Body of pancreas (tissue), 4 donors: ENCODE measurements at regions not wholly inside any gene's neighbourhood (a gene's known extent, or its start where the extent isn't known, plus 50 kb on each side); places are given as distances from the start of the nearest gene placed in this dataset.

Source experiments
- POLR2A ChIP-seq, 3 donors: fragments of 450-650 bp; IDR thresholded peaks; one replicate each; pipeline ENCODE4 v1.6.1; 2016; ENCODE audit warnings: antibody characterized with exemption in 3 of 3, mild to moderate bottlenecking in 2 of 3
- TF ChIP-seq, protein P1 (sequence below), 7 experiments: fragments of 450-650 bp in 4 of 7; fragments of 200-600 bp in 3 of 7; sonication (generic) in 3 of 7; IDR thresholded peaks; one replicate each; pipeline ENCODE4 v1.5.1; 2016 to 2019; ENCODE audit warnings: antibody characterized with exemption in 7 of 7

DNA sequence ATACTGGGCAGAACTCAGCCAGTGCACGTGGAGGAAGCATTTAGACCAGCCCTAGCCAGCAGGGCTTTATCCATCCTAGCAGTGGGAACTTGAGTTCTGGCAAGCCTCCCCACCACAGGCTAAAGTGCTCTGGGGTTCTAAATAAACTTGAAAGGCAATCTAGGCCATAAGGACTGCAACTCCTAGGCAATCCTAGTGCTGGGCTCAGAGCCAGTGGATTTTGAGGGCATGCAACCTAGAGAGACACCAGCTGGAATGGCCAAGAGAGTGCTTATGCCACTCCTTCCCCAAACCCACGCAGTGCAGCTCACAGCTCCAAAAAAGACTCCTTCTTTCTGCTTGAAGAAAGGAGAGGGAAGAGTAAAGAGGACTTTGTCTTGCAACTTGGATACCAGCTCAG, 70.5 kb upstream of the APOBEC4 start:
- no peak for TF ChIP-seq POLR2A (IDR thresholded peaks at IDR 0.05)
- TF ChIP-seq, protein P1, sequence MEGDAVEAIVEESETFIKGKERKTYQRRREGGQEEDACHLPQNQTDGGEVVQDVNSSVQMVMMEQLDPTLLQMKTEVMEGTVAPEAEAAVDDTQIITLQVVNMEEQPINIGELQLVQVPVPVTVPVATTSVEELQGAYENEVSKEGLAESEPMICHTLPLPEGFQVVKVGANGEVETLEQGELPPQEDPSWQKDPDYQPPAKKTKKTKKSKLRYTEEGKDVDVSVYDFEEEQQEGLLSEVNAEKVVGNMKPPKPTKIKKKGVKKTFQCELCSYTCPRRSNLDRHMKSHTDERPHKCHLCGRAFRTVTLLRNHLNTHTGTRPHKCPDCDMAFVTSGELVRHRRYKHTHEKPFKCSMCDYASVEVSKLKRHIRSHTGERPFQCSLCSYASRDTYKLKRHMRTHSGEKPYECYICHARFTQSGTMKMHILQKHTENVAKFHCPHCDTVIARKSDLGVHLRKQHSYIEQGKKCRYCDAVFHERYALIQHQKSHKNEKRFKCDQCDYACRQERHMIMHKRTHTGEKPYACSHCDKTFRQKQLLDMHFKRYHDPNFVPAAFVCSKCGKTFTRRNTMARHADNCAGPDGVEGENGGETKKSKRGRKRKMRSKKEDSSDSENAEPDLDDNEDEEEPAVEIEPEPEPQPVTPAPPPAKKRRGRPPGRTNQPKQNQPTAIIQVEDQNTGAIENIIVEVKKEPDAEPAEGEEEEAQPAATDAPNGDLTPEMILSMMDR (IDR thresholded peaks at IDR 0.05) = no peak
